BE2C (cell line): ENCODE measurements at regions not wholly inside any gene's neighbourhood (a gene's known extent, or its start where the extent isn't known, plus 50 kb on each side); places are given as distances from the start of the nearest gene placed in this dataset.

ENCODE experiments used
- DNase-seq: peaks from one replicate; pipeline ENCODE4 v3.0.0-alpha.2; 2020
- H3K27me3 ChIP-seq: fragments of 250-450 bp; sonication (Bioruptor Pico); 2 replicates; pipeline ENCODE4 v1.5.1; 2020; ENCODE audit warnings: mild to moderate bottlenecking
- H3K36me3 ChIP-seq: fragments of 250-450 bp; sonication (Bioruptor Pico); 2 replicates; pipeline ENCODE4 v1.5.1; 2020; ENCODE audit warnings: mild to moderate bottlenecking
- H3K4me1 ChIP-seq: fragments of 250-450 bp; sonication (Bioruptor Pico); 2 replicates; pipeline ENCODE4 v1.5.1; 2020
- H3K4me3 ChIP-seq: 2 replicates; pipeline ENCODE4 v1.5.1; 2011; ENCODE audit warnings: low read depth, low read length
- H3K9me3 ChIP-seq: fragments of 250-450 bp; sonication (Bioruptor Pico); 2 replicates; pipeline ENCODE4 v1.5.1; 2020
- CTCF ChIP-seq: IDR thresholded peaks from 2 replicates; pipeline ENCODE4 v1.5.1; 2012; ENCODE audit warnings: mild to moderate bottlenecking, low read depth, low read length

- no peaks in the 10 kb centered on the region for H3K4me1 ChIP-seq
These were observed 105.5 kb upstream of the CCND2 start for GRCh38 chr12:4168036-4168435.

GRCh38 chr12:4164559-4165558 is 108.7 kb upstream of the CCND2 start:
- no peak overlapping the region for H3K4me3 ChIP-seq
- H3K27me3 ChIP-seq = peaks cover 15% of the 10 kb centered on the region
- H3K9me3 ChIP-seq = no peaks in the 10 kb centered on the region
- no peaks in the 10 kb centered on the region for H3K4me1 ChIP-seq
- H3K36me3 ChIP-seq = no peaks in the 10 kb centered on the region
- no peak for DNase-seq
- TF ChIP-seq CTCF = no peak

More at GRCh38 chr12:4168036-4168435, 105.5 kb upstream of the CCND2 start:
- TF ChIP-seq CTCF = no peak
- Histone ChIP-seq H3K36me3 (no peaks in the 10 kb centered on the region), H3K27me3 (peaks cover 15% of the 10 kb centered on the region), H3K9me3 (no peaks in the 10 kb centered on the region), H3K4me3 (no peak overlapping the region)
- no peak for DNase-seq

GRCh38 chr12:4164188-4164558 is 109.4 kb upstream of the CCND2 start:
- peaks cover 15% of the 10 kb centered on the region for H3K27me3 ChIP-seq
- no peaks in the 10 kb centered on the region for H3K36me3 ChIP-seq
- no peak overlapping the region for H3K4me3 ChIP-seq
- no peaks in the 10 kb centered on the region for H3K9me3 ChIP-seq
- no peak for DNase-seq
- H3K4me1 ChIP-seq = no peaks in the 10 kb centered on the region
- no peak for TF ChIP-seq CTCF

GRCh38 chr12:4161718-4162117 is 111.8 kb upstream of the CCND2 start:
- H3K4me1 ChIP-seq = no peaks in the 10 kb centered on the region
- TF ChIP-seq CTCF = no peak
- H3K27me3 ChIP-seq = peaks cover 18% of the 10 kb centered on the region
- no peaks in the 10 kb centered on the region for H3K9me3 ChIP-seq
- no peak overlapping the region for H3K4me3 ChIP-seq
- DNase-seq = no peak
- H3K36me3 ChIP-seq = no peaks in the 10 kb centered on the region

GRCh38 chr12:4160314-4161040 is 113.1 kb upstream of the CCND2 start:
- no peaks in the 10 kb centered on the region for H3K4me1 ChIP-seq
- DNase-seq = no peak
- no peak for TF ChIP-seq CTCF
- H3K4me3 ChIP-seq = no peak overlapping the region
- H3K27me3 ChIP-seq = peaks cover 18% of the 10 kb centered on the region
- no peaks in the 10 kb centered on the region for H3K36me3 ChIP-seq
- no peaks in the 10 kb centered on the region for H3K9me3 ChIP-seq
